ENCODE measurements at regions not wholly inside any gene's neighbourhood (a gene's known extent, or its start where the extent isn't known, plus 50 kb on each side); places are given as distances from the start of the nearest gene placed in this dataset.
"Not testable (repeated sequence)": the region's sequence is repeated elsewhere in the genome, so short reads cannot be mapped to it uniquely, and the experiment has no call there.

DNA sequence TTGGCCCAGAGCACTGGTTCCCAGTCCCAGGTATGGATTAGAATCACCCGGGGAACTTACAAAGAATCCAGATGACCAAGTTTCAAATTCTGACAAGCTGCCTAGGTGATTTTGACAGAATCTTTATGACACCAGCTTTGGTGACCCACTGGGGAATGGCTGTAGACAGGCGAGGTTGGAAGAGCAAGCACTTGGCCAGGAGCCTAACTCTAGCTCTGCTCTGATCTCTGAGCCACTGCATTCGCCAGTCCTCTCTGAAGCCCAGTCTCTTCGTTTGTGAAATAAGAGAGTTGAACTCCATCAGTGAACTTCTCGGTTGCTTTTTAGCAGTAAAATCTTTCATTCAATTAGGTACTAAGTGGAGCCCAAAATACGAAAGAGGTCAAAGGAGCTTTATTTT, 161.2 kb downstream of the VEGFA start:
- DNase-seq, result no peak

DNA sequence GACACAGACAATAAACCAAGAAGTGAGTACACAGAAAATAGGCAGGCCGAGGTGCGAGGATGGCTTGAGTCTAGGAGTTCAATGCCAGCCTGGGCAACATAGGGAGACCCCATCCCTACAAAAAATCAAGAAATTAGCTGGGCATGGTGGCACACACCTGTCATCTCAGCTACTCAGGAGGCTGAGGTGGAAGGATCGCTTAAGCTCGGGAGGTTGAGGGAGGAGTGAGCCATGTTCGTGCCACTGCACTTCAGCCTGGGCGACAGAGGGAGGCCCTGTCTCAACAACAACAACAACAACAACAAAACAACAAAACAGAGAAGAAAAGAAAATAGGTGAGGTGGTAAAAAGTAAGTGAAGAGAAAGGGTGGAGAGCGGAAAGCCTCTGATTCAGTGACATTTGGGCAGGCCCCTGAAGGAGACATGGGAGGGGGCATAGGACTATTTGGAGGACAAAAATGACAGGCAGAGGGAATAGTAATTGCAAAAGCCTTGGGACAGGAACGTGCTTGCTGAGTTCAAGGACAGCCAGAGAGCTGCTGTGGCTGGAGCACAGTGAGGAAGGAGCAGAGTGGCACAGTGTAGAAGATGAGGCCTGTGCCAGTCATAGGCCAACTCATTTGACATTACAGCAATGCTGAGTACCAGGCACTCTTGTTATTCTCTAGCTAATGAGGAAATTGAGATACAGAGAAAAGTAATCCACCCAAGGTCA, 160.6 kb downstream of the VEGFA start:
- DNase-seq, result no peak

DNA sequence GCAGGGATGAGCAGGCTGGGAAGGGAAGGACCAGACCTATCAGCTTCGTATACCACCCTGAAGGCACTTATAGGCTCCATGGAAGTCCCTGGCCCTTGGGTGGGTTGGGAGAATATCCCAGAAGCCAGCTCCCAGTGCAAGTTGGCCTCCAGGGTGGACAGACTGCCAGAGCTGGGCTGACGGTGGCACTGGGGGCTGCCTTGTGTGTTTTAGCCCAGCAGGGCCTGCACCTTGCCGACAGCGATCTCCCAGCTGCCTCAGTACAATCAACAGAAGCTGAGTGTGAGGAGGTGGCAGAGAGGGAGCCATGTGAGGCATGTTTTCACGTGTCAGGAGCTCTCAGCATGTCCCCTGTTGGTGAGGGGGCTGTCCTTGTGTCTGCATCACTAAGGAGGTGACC, 159.5 kb downstream of the VEGFA start:
- DNase-seq, result no peak

DNA sequence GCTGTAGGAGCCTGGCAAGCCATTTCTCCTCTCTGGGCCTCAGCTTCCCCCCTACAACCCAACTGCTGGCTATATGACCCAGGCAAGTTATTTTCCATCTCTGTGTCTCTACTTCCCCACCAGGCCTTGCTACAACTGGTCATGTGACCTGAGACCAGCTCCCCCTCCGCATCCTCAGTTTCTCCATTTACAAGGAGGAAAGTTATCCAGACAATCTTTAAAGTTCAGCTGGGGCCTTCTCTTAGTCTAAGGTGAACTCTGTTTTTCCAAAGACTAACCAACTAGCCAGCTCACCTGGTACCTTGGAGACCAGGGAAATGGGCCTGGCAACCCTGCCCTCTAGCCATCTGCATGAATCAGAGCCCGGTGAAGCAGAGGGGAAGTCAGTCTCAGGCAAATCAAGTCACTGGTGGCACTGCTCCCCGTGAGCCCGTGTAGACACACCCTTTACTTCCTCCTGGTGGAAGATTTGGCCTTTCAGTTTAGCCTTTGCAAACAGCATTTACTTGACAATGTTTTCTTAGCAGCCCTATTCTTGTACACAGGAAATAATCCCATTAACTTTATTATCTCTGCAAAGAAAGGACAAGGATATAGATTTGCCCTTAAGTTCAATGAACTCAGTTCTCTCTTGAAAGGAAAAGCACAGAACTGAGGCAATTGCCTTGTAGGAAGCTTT, 157.7 kb downstream of the VEGFA start:
- DNase-seq, result no peak

DNA sequence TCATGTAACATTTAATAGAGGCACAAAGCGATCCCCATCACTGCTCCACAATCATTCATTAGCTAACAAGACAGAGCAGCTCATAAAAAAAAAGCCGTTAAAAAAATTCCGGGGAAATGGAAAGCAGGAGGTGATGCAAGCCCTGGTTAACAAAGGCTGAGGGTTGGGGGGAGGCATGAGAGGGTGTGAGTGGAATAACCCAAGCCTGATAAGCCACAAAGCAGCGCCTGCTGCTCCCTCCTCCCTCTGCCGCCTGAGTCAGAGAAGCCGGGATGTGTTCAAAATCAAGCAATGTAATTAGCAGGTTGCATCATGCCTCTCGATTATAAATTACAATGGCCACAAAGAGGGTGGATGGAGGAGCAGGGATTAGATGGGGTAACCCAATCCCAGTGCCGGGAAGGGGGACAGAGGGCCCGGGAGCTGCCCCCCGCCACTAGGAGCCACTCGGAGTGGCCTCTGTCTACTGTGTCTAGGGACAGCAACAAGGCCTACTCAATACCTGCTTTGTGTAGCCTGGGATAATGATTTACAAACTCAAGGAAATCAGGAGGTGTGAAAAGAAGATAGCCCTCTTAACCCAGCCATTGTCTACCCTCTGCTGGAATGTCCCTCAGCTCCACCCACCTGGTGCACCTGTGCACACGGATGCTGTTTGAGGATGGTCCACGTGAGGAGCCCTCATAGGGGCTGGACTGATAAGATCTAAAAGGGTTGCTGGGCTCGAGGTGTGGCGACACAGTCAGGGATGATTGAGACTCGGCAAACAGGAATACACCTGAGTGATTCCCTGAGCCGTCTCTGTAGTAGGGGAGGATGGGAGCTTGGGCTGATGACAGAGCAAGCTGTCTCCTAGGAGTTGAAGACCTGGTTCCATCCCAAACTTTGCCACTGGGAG, 156.9 kb downstream of the VEGFA start:
- no peak for DNase-seq

DNA sequence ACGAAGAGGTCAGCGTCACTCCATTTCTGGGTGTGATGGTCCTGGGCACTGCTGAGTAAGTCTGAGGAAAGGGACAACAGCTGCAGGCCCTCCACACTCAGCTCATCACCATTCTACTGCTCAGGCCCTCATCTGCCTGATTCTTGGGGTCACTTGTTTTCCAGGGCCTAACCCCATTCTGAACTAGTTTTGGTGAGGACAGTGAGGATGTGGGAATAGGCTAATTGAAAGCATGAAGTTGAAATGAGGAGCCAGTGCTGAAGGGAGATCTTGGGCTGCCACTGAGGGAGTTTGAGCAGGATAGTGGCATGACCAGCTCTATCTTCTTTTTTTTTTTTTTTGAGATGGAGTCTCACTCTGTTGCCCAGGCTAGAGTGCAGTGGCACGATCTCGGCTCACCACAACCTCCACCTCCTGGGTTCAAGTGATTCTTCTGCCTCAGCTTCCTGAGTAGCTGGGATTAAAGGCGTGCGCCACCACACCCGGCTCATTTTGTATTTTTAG, 155.7 kb downstream of the VEGFA start:
- not testable (repeated sequence) for DNase-seq

DNA sequence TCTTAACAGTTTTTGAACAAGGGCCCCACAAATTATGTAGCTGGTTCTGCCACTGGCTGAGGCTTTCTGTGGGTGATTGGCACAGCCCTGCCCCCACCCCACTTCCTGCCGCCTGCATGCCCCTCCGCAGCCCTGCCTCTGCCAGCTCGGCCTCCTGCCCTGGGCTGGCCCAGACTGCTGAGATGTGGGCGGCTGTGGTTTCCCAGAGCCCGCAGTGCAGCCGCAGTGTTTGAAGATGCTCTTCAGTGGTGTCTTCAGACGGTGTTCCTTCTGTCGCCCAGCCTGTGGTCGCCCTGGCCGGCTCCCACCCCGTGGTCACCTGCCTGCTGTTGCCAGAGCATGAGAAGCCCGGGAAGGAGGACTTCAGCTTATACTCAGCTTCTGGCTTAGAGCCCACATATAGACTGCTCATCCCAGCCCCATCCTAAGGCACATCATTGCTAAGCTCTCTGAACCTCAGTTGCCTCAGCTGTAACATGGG, 154.3 kb downstream of the VEGFA start:
- peak; percentile 11 for DNase-seq

DNA sequence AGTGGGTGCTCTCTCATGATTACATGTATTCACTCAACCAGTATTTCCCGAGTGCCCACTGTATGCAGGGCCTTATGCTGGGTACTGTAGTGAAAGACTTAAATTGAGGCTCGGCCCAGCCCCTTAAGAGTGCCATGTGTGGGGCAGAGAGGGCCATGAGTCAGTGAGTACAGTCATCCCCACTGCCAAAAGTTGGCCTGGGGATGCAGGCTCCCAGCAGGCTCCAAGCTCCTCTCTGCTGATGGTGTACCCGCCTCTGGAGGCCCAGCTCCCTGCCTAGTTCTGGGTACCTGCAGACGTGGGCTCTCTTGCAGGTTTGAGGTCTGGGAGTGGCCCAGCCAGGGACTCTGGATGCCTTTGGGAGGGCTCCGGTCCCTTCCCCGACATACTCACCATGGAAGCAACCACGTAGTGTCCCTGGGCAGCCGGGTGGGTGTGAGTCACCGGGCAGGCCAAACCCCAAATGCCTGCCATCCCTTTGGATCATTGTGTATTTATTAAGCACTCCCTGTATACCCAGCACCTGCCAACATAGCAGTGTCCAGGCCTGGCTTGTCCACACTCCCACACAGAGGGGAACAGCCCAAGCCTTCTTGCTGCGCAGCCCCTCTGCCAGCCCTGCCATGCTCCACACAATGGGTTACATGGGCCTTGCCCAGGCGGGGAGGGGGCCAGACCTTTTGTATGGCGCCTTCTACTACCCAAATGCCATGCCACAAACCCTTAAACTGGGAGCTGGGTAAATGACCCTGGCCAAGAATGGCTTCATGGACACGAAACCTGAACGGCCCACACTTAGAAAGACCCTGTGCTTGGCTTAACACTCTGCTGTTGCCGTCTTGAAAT, 153.6 kb downstream of the VEGFA start:
- DNase-seq, result no peak

DNA sequence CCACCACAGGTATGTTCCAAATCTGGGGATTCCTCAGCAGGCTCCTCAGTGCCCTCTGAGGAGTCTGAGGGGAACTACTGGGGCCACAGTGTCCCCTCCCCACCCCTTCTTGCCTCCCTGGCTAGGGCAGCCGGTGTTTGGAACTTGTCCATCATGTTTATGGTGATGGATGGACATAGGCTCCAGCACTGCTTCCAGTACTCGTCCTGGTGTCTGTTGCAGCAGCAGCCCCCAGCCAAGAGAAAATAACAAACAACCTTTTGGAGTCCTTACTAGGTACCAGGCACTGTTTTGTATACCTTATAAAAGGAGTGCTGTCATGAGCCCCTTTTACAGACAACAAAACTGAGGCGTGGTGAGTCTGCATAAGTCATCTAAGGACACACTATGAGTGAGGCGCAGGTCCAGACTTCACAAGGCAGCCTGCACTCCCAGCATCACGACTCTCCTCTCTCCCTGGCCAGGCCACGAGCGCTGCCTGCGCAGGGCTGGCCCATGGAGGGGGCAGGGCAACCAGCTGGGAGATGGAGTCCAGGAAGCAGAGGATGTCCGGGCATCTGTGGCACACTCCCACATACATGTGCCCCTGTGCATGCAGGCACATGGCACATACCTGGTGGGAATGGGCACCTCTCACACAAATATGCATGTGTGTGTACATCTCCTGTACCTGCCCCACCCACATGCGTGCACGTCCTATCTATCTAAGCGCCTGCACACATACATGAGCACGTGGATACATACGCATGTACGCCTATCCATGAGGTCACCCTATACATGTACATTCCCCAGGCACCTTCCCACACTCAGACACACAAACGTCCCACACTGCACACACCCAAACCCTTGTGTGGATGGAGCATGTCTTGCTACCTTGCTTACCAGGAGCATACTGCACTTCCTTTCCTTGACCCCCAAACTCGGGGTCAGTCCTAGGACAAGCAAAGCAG, 152.7 kb downstream of the VEGFA start:
- DNase-seq, result no peak

DNA sequence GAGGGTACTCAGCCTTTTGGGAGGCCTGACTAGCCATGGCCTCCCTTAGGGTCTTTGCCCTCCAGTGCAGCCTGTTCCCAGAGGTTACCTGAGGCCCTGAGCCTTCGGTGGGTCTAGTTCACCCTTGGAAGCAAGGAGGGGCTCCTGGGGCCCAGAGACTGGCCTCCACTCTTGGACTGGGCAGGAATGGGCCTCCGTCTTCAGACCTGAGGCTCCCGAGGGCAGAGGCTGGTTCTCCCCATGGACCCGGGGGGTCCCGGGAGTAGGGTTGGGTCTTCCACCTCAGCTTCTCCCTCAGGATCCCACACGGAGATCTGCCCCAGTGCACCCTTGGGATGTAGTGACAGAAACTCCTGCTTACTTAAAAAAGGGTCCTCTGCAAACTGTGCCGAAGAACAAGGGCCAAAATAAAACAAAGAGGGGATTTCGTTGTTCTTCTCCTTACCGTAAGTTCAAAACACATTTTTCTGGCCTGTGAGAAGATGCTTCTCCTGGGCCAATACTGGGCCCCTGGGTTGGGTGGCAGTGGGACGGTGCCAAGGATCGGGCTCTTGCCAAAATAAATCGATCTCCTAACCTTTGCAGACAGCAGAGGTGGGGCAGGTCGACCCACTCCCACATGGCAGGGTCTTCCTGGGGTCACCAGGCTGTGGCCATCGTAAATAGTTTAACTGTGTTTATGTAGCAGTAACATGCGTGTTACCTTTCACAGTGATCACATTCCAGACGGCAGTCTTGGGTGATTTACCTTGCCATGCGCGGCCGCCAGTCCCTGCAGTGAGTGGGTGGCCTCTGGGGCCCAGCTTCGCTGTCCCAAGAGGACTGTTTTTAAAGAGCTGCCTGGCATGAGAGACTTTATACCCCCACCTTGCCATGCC, 151.8 kb downstream of the VEGFA start:
- no peak for DNase-seq

DNA sequence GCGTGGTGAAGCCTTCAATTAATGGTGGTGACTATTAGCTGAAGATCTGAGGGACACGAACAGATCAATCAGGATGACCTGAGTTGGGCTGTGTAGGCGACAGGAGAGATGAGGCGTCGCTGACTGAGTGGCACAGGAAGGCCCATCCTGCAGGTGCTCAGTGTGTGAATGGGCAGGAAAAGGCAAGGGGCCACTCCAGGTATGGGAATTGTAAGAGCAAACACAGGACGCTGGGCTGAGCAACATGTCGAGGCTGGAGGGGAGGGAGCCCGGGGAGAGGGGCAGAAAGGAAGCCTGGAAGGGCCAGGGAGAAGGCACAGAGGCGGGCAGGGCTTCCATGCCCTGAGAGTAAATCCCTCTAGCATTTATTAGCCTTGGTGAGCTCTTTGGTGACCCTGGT, 151.0 kb downstream of the VEGFA start:
- no peak for DNase-seq

DNA sequence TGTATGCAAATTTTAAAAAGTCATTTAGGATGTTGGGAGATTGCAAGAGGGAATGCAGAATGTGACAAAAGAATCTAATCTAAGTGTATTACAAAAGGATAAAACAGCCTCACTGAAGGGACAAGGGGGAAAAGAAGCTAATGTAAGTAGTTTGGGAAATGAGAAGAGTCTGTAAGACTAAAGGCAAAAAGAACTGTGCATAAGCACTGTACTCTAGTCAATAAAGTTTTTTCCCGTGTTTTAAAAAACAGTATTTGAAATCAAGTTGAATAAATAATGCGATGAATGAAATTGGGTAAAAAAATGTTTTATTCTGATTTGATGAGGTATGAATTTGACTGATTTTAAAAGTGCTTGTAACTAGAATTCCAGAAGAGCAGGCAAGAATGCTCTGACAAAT, 149.8 kb downstream of the VEGFA start:
- DNase-seq, result no peak

DNA sequence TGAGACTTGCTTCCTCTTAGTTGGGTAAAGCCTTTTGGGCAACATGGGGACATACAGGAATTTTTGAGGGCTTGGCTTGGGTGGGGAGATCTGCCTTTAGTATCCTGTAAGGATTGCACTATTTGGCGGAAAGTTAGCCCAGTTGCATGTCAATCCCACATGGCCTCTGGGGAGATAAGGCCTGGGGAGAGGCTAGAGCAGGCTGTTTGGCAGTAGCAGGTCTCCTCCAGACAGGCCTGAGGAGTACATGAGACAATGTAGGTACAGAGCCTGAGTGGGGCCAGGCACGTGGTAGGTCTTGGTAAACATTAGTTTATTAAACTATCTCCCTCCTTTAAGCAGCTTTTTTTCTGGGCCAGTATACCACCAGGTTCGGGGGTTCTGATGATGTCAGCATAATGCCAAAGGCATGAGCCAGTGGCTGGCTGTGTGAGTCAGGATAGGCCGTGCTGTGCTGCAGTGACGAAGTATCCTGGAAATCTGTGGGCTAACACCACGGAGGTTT, 147.9 kb downstream of the VEGFA start:
- DNase-seq, result no peak

DNA sequence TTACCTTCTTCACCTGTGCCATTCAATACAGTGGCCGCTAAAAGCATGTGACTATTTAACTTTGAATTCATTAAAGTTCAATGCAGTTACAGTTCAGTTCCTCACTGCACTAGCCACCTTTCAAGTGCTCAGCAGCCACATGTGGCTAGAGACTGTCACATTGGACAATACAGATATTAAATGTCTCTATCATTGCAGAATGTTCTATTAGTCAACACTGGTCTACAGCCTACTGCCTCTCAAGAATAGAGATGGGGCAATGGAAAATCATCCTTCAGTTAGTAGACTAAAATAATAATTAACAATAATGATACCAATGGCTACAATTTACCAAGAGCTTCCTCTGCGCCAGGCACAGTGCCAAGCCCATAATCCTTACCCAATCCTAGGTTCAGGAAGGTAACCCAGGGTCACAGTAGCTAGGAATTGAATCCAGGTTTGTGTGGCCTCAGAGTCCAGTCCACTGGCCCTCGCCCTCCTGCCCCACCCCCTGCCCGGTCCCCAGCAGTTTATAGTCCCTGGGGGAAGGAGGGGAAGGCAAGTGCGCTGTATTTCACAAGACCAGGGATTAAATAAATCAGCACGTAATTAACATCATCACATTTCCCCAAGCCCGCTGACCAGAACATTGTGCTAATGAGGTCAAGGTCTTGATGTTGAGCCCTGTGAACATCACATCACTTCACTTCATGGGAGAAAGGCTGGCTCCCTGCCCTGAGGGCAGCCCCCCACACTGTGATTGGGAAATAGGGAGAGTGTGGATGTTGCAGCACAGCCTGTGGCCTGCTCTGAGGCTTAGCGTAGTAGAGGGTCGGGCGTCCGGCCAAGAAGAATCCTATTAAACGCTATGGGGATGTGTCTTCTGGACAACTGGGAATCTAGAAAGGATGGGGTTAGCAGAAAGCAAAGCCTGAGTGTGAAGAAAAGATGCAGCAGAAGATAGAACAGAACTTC, 147.2 kb downstream of the VEGFA start:
- no peak for DNase-seq

DNA sequence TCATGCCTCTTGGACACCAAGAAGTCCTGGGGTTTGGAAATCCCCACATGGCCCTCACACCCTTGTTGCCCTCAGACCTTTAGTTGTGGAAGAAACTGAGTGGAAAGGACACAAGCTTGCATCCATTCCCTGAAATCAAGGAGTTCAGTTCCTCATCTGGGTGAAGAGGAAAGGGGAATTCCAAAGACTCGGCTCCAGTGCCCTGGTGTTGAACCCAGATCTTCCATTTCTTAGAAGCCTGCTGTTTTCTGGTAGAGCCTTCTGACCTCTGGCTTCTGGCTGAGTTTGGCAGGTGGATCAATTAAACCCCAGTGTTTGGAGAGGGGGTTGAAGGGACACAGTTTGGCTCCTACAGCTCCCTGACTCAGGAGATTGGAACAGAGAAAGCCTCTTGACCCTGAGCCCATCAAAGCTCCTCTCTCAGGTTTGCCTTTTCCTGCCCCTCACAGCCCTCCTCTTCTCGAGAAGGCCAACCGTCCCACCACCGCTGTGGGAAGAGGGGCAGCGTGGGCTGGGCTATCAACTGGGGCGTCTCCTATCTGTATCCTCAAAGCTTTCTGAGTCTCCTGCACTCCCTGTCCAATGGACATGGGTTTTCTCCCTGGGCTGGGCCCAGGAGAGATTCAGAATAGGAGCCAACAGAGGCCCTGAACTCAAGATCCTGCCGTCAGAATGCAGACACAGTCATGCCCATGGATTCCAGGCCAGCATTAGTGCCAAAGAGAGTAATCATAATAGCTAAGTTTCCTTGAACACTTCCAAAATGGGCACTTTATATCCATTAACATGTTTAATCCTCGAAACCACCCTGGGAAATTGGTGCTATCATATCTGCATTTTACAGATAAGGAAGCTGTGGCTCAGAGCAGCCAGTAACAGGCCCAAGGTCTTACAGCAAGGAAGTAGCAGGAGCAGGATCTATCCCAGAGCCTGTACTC, 146.2 kb downstream of the VEGFA start:
- DNase-seq, result no peak

DNA sequence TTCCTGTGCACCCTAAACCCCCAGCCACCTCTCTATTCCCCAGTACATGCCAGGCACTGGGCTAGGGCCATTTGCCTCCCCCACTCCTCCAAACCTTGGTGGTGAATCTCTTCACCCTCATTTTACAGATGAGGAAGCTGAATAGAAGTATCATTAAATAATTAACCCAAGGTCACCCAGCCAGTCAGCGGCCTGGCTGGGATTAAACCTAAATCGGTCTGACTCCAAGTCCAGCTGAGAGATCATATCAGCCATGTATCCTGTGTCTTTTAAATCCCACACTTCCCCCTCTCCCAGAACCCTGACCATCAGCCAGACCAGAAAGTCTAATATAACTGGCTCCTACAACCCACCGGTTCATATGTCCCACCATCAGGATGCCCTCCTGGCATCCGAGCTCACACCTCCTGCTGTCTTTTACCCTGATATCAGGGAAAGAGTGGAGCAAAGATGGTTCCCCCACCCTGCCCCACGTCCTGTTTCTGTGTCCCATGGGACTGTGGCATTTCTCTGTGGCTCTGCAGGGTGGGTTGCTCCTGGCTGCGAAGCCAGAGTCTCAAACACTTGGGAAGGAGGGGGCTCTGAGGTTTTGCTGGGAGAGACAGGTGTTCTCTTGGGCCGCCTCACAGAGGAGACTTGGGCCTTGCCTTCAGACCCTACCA, 145.3 kb downstream of the VEGFA start:
- DNase-seq, result no peak

Measured in activated T-cell treated with anti-CD3 and anti-CD28 coated beads for 4 hours (primary cell).